Activated B cell treated with CpG ODN at 0.5 μM for 24 hours (primary cell): ENCODE measurements at regions not wholly inside any gene's neighbourhood (a gene's known extent, or its start where the extent isn't known, plus 50 kb on each side); places are given as distances from the start of the nearest gene placed in this dataset.

Experiments used
- ATAC-seq: fragments of 200-7000 bp; cut with Tn5 transposase; one replicate; pipeline ENCODE4 v1.10.0; 2021; ENCODE audit warnings: low read depth, mild to moderate bottlenecking, moderate library complexity
- CTCF ChIA-PET: fragments of 350-600 bp; sonication (Branson Sonifier 250); formaldehyde crosslinking; loops from one replicate; lab custom pipeline; 2021; ENCODE audit warnings: antibody characterized with exemption; lab: Charles Lee
- POLR2A ChIA-PET: fragments of 350-600 bp; sonication (Branson Sonifier 250); formaldehyde crosslinking; loops from one replicate; lab custom pipeline; 2021; ENCODE audit warnings: antibody characterized with exemption; lab: Charles Lee
- DNase-seq: peaks from one replicate; pipeline ENCODE4 v3.0.0; 2022
- H3K27ac Mint-ChIP-seq: one replicate; pipeline ENCODE4 v1.8.0; 2020; ENCODE audit warnings: mixed read lengths
- H3K27me3 Mint-ChIP-seq: one replicate; pipeline ENCODE4 v1.8.0; 2021; ENCODE audit warnings: mixed read lengths
- H3K36me3 Mint-ChIP-seq: one replicate; pipeline ENCODE4 v1.8.0; 2021; ENCODE audit warnings: low read depth, mixed read lengths
- H3K4me1 Mint-ChIP-seq: one replicate; pipeline ENCODE4 v1.8.0; 2021; ENCODE audit warnings: mixed read lengths
- H3K4me3 Mint-ChIP-seq: one replicate; pipeline ENCODE4 v1.8.0; 2020; ENCODE audit warnings: mild to moderate bottlenecking, mixed read lengths
- H3K9me3 Mint-ChIP-seq: one replicate; pipeline ENCODE4 v1.8.0; 2020; ENCODE audit warnings: mixed read lengths
- intact Hi-C: fragments of 100-400 bp; cut with micrococcal nuclease; formaldehyde crosslinking; loops from one replicate; pipeline ENCODE4 v1.15.1; 2024
- TF ChIP-seq, protein P1 (sequence below): fragments of 200-600 bp; IDR thresholded peaks from one replicate; pipeline ENCODE4 v1.8.0; 2022; ENCODE audit warnings: antibody characterized with exemption, mild to moderate bottlenecking

- Mint-ChIP-seq H3K27ac (no peak overlapping the region), H3K36me3 (peaks cover 2% of the 10 kb centered on the region), H3K9me3 (peaks cover 15% of the 10 kb centered on the region), H3K4me1 (peaks cover 24% of the 10 kb centered on the region), H3K27me3 (peaks cover 6% of the 10 kb centered on the region), H3K4me3 (no peak overlapping the region)
- peak; percentile 7 for DNase-seq
- POLR2A ChIA-PET = no interaction called here
- CTCF ChIA-PET = interaction anchor here (1.6 to 3.3 kb wide), 2 partner anchors 198 to 200 kb away, joined by 4 to 14 read pairs; no protein-coding TSS in a partner anchor
- ATAC-seq = no peak
- intact Hi-C loops = loop anchor here (5.0 kb wide), 1 partner anchor 262 kb away; no protein-coding TSS in a partner anchor
- TF ChIP-seq, protein P1, sequence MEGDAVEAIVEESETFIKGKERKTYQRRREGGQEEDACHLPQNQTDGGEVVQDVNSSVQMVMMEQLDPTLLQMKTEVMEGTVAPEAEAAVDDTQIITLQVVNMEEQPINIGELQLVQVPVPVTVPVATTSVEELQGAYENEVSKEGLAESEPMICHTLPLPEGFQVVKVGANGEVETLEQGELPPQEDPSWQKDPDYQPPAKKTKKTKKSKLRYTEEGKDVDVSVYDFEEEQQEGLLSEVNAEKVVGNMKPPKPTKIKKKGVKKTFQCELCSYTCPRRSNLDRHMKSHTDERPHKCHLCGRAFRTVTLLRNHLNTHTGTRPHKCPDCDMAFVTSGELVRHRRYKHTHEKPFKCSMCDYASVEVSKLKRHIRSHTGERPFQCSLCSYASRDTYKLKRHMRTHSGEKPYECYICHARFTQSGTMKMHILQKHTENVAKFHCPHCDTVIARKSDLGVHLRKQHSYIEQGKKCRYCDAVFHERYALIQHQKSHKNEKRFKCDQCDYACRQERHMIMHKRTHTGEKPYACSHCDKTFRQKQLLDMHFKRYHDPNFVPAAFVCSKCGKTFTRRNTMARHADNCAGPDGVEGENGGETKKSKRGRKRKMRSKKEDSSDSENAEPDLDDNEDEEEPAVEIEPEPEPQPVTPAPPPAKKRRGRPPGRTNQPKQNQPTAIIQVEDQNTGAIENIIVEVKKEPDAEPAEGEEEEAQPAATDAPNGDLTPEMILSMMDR = no peak
Observed at GRCh38 chr16:86019446-86020047, 120.6 kb downstream of the IRF8 start.

DNA sequence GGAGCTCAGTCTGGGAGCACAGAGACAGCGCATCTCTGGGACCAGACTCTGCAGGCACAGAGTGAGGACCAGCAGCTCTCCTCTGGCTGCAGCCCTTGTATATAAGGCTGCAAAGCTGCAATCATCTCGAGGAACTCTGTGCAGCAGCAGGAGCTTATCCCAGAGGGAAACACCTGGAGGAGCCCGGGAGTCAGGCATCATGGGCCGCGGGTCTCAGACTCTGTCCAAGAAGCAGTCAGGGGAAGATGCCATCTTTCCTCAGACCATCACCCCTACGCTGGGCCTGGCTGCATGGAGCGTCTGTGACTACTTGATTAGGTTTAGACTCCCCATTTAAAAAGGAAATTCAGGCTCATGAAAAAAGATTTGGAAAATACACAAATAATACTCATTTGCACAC is 122.0 kb downstream of the IRF8 start:
- Mint-ChIP-seq H3K27me3 (peaks cover 11% of the 10 kb centered on the region), H3K36me3 (peaks cover 2% of the 10 kb centered on the region), H3K4me3 (no peak overlapping the region), H3K4me1 (peaks cover 18% of the 10 kb centered on the region), H3K9me3 (peaks cover 21% of the 10 kb centered on the region), H3K27ac (no peak overlapping the region)
- TF ChIP-seq, protein P1 = no peak
- DNase-seq (peak; percentile 7), ATAC-seq (no peak)
- intact Hi-C loops = no loop called here
- ChIA-PET POLR2A (no interaction called here), CTCF (interaction anchor here (1.6 to 3.3 kb wide), 2 partner anchors 200 to 201 kb away, joined by 4 to 14 read pairs; no protein-coding TSS in a partner anchor)

DNA sequence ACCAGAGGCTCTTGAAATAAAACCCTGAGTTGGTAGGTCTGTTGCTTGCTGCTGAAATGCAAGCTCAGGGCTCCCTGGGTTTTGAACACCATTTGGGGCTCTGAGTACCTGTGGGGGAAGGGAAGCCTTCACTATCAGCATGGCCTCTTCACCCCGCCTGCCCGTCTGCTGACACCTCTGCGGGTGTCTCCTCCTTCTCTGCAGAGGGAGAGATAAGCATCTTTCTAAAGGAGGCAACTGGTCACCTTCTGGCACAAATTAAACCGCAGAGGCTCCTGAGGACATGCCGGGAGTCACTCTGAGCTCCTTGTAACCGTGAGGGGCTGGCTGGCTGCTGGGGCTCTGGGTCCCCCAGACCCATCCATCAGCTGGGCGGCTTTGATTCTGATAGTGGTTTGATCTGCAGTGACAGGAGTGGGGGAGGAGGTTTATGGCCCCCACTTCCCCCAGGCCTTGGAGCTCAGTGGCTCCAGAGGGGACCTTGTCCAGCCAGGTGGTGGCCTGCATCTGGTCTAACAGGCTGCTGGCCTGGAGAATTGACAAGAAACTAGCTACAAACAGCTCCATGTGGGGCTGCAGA is 123.5 kb downstream of the IRF8 start:
- H3K4me1 Mint-ChIP-seq = peaks cover 12% of the 10 kb centered on the region

DNA sequence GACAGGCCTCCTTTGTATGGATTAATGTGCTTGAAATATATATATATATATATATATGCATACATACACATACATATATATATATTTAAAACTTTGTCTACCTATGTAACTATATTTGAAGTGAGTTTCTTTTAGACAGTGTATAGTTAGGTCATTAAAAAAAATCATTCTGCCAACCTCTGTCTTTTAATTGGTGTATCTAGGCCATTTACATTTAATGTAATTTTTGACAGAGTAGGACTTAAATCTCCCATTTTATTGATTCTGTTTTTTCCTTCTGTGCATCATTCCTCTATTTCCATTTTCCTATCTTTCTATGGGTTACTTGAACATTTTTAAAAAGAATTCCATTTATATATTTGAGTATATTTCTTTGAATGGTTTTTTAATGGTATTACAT is 125.2 kb downstream of the IRF8 start:
- Mint-ChIP-seq H3K4me3 (no peak overlapping the region), H3K9me3 (peaks cover 25% of the 10 kb centered on the region), H3K27me3 (peaks cover 18% of the 10 kb centered on the region), H3K4me1 (no peaks in the 10 kb centered on the region), H3K27ac (no peak overlapping the region), H3K36me3 (peaks cover 2% of the 10 kb centered on the region)
- intact Hi-C loops = no loop called here
- no peak for ATAC-seq
- TF ChIP-seq, protein P1 = no peak
- DNase-seq = no peak
- ChIA-PET POLR2A (no interaction called here), CTCF (interaction anchor here (1.8 kb wide), 1 partner anchor 204 kb away, joined by 12 read pairs; no protein-coding TSS in a partner anchor)

More for the DNA sequence above, 123.5 kb downstream of the IRF8 start:
- ChIA-PET CTCF (interaction anchor here (1.2 to 1.8 kb wide), 2 partner anchors 202 to 208 kb away, joined by 3 to 12 read pairs; no protein-coding TSS in a partner anchor), POLR2A (interaction anchor here (0.7 kb wide), 1 partner anchor 203 kb away, joined by 3 read pairs; no protein-coding TSS in a partner anchor)
- ATAC-seq (no peak), DNase-seq (peak; percentile 8)
- H3K9me3 Mint-ChIP-seq = peaks cover 21% of the 10 kb centered on the region
- H3K27me3 Mint-ChIP-seq = peaks cover 8% of the 10 kb centered on the region
- no peak overlapping the region for H3K27ac Mint-ChIP-seq
- TF ChIP-seq, protein P1 = no peak
- no peak overlapping the region for H3K4me3 Mint-ChIP-seq
- peaks cover 2% of the 10 kb centered on the region for H3K36me3 Mint-ChIP-seq
- intact Hi-C loops = no loop called here

DNA sequence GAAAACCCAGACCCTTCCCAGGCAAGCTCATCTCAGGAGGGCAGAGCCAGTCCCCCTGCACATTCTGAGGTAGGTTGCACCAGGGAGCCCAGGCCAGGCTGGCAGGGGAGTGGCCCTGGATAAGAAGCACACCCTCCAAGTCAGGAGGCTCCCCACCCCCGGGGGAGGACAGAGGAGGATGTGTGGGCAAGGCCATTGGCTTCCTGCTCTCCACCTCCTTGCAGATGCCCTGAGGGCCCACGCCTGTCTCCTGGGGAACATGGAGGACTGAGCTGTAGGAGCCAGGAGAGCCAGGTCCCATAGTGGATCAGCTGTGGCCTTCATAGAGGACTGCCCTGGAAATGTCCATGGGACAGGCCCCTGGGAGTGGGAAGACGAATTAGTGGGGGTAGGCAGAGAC is 126.7 kb downstream of the IRF8 start:
- H3K27me3 Mint-ChIP-seq = peaks cover 20% of the 10 kb centered on the region
- H3K4me3 Mint-ChIP-seq = no peak overlapping the region
- intact Hi-C loops = no loop called here
- CTCF ChIA-PET = interaction anchor here (1.5 kb wide), 1 partner anchor 204 kb away, joined by 5 read pairs; no protein-coding TSS in a partner anchor
- TF ChIP-seq, protein P1 = no peak
- POLR2A ChIA-PET = no interaction called here
- DNase-seq (peak; percentile 3), ATAC-seq (no peak)
- peaks cover 19% of the 10 kb centered on the region for H3K9me3 Mint-ChIP-seq
- H3K36me3 Mint-ChIP-seq = peaks cover 2% of the 10 kb centered on the region
- H3K27ac Mint-ChIP-seq = no peak overlapping the region
- H3K4me1 Mint-ChIP-seq = no peaks in the 10 kb centered on the region
